Stimulated activated CD8-positive, alpha-beta memory T cell treated with anti-CD3 and anti-CD28 coated beads, Interleukin-4, amount 100 ng/mL, for 24 hours (primary cell): ENCODE measurements at regions not wholly inside any gene's neighbourhood (a gene's known extent, or its start where the extent isn't known, plus 50 kb on each side); places are given as distances from the start of the nearest gene placed in this dataset.
"Not testable (repeated sequence)": the region's sequence is repeated elsewhere in the genome, so short reads cannot be mapped to it uniquely, and the experiment has no call there.

Experiments
- DNase-seq: peaks from one replicate; pipeline ENCODE4 v3.0.0-alpha.2; 2020; ENCODE audit warnings: low read depth

GRCh38 chr13:73844986-73845385 lies 289.2 kb downstream of the KLF12 start:
- no peak for DNase-seq

- DNase-seq, result no peak
Measured at GRCh38 chr13:73842626-73843025, 291.6 kb downstream of the KLF12 start.

- DNase-seq, result no peak
Measured at GRCh38 chr13:73842184-73842583, 292.0 kb downstream of the KLF12 start.

- no peak for DNase-seq
Measured at GRCh38 chr13:73837147-73837546, 297.1 kb downstream of the KLF12 start.

GRCh38 chr13:73835138-73835721 lies 299.0 kb downstream of the KLF12 start:
- DNase-seq, result no peak

GRCh38 chr13:73833325-73834070 lies 300.7 kb downstream of the KLF12 start:
- DNase-seq, result no peak

GRCh38 chr13:73832825-73833224 lies 301.4 kb downstream of the KLF12 start:
- DNase-seq, result no peak

GRCh38 chr13:73832128-73832588 lies 302.0 kb downstream of the KLF12 start:
- DNase-seq, result no peak

- DNase-seq, result no peak
Measured at GRCh38 chr13:73829416-73829815, 304.8 kb downstream of the KLF12 start.

GRCh38 chr13:73828811-73829210 lies 305.4 kb downstream of the KLF12 start:
- DNase-seq, result no peak

- no peak for DNase-seq
Measured at GRCh38 chr13:73827434-73827833, 306.8 kb downstream of the KLF12 start.

- no peak for DNase-seq
Measured at GRCh38 chr13:73825143-73825542, 309.1 kb downstream of the KLF12 start.

GRCh38 chr13:73822668-73823592 lies 311.3 kb downstream of the KLF12 start:
- DNase-seq, result no peak

GRCh38 chr13:73820688-73821087 lies 313.5 kb downstream of the KLF12 start:
- no peak for DNase-seq

- DNase-seq, result no peak
Measured at GRCh38 chr13:73820285-73820684, 313.9 kb downstream of the KLF12 start.

GRCh38 chr13:73819711-73820110 lies 314.5 kb downstream of the KLF12 start:
- no peak for DNase-seq

GRCh38 chr13:73816702-73817101 lies 317.5 kb downstream of the KLF12 start:
- no peak for DNase-seq

- DNase-seq, result no peak
Measured at GRCh38 chr13:73815796-73816195, 318.4 kb downstream of the KLF12 start.

- no peak for DNase-seq
Measured at GRCh38 chr13:73810647-73811046, 323.6 kb downstream of the KLF12 start.

GRCh38 chr13:73809561-73809960 lies 324.6 kb downstream of the KLF12 start:
- DNase-seq, result no peak

GRCh38 chr13:73808318-73808717 lies 325.9 kb downstream of the KLF12 start:
- no peak for DNase-seq

- DNase-seq, result not testable (repeated sequence)
Measured at GRCh38 chr13:73805326-73805958, 328.8 kb downstream of the KLF12 start.
